CD4-positive, alpha-beta T cell treated with Interleukin-1 beta for 1 hour (primary cell): ENCODE measurements at regions not wholly inside any gene's neighbourhood (a gene's known extent, or its start where the extent isn't known, plus 50 kb on each side); places are given as distances from the start of the nearest gene placed in this dataset.
"Not testable (repeated sequence)": the region's sequence is repeated elsewhere in the genome, so short reads cannot be mapped to it uniquely, and the experiment has no call there.

Source experiments
- DNase-seq, 2 donors: peaks; one replicate each; pipeline ENCODE4 v3.0.0-alpha.2; 2020 to 2022

- no peak for DNase-seq
Measured at GRCh38 chr12:96085475-96085874, 50.1 kb upstream of the LTA4H start.

GRCh38 chr12:96086190-96086589 lies 50.8 kb upstream of the LTA4H start:
- DNase-seq: not testable (repeated sequence)

GRCh38 chr12:96091833-96092232 lies 56.4 kb upstream of the LTA4H start:
- no peak for DNase-seq

DNA sequence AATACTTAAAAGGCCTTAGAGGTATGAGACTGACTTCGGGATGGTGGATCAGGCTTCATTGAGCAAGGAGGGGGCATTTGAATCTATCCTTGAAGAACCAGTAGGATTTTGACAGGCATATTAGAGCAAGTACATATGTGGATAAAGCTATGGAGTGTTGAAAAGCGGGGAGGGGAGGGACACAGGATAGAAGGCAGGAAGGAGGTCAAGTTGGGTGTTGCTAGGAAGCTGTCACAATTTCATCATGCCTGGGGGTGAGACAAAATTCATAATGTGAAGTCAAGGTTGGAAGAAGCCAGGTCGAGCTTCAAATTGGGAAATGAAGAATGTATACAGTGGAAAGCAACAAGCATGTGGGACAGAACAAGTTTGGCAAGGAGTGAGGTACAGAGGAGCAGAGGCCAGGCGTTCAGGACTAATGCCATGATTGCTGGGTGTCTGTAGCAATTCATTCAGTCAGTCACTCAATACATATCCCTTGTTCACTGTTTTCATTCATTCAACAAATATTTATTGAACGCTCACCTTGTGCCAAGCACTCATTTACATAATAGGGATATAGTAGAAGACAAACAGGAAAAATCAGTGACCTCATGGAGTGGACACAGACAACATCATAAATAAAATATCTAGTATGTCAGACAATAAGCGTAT lies 58.3 kb upstream of the LTA4H start:
- no peak for DNase-seq

- no peak for DNase-seq
Measured at GRCh38 chr12:96094201-96094600, 58.8 kb upstream of the LTA4H start.

DNA sequence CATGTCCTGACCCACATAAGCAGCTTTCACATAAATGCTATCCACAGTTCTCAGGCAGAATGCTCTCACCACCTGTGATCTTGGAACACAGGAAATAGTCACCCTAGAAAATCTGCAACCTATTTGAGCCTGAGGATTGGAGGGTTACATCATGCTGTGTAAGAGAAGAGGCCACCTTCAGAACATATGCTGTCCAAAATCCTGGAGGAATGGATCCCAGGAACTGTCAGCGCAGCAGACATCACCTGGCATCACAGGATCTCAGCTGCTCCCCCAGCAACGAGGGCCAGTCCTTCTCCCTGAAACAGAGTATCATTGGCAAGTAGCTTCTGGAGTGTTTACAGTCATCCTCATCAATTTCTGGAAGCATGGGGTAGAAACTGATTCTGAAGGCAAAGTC lies 63.2 kb upstream of the LTA4H start:
- DNase-seq: no peak

- DNase-seq: no peak
Measured at GRCh38 chr12:96099421-96099820, 64.0 kb upstream of the LTA4H start.

DNA sequence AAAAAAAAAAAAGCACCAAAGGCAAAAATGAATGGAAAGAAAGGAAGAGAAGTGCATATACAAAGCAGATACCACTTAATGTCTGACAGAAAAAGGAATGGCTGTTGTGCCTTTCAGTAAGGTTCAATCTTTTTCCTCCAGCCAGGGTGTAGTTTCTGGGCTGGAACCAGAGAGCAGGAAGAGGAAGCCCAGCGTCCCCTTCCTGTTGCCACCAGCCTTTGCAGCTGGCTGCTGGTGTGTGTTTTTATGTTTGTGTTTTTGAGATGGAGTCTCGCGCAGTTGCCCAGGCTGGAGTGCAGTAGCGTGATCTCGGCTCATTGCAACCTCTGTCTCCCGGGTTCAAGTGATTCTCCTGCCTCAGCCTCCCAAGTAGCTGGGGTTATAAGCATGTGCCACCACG lies 64.6 kb upstream of the LTA4H start:
- peak; percentile 3 to 22 for DNase-seq

DNA sequence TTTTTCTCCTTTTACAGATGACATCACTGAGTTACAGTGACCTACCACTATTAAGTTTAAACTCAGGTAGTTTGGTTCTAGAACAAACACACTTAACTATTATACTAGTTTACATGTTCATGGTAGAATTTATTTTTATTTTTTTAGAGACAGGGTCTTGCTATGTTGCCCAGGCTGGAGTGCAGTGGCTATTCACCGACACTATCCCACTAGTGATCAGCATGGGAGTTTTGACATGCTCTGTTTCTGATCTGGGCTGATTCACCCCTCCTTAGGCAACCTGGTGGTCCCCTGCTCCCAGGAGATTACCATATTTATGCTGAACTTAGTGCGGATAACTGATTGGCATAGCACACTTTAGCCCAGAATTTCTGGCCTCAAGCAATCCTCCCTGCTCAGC lies 66.4 kb upstream of the LTA4H start:
- no peak for DNase-seq

DNA sequence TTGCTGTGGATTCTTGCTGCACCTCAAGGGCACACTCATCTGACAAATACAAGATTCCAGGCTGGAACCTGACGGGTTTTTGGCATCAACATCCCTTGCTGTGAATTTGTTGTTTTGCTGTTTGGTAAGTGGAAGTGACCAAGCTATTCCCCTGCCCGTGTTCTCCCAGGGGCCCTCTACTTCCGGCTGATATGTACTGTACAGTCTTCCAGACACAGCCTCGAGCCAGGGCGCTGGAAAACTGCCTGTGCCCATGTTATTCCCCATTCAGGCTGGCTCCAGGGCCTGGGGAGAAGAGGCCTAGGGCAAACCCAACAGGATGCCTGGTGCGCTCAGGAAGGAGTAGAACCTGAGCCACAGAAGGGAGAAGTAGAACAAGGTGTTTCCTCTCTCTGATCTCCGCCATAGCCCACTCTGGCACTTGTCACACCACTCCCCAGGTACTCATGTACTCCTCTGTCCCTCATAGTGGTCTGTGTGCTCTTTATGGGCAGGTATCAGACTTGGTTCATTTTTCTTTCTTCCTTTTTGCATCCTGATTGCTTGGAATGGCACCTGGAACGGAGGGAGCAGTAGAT lies 67.8 kb upstream of the LTA4H start:
- DNase-seq: no peak

GRCh38 chr12:96104566-96104965 lies 69.2 kb upstream of the LTA4H start:
- DNase-seq: no peak

- DNase-seq: no peak
Measured at GRCh38 chr12:96106137-96106536, 70.8 kb upstream of the LTA4H start.

DNA sequence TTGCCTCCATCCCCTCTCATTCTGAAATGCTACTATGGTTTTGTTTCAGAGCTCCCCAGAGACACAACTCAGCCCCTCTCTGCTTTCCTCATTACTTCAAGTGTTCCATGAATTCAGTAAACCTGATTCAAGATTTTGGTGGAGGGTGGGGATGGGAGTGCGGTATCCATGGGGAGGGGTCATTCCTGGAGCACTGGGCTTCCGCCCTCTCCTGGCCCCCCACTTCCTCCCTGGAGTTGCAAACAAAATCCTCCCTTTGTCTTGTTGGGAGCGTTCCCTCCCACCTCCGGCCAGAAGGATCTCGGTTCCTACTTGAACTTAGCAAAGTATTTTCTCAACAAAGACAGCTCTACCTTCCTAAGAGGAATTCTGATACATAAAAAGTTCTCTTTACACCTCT lies 71.8 kb upstream of the LTA4H start:
- DNase-seq: no peak

GRCh38 chr12:96108321-96108720 lies 72.9 kb upstream of the LTA4H start:
- peak; percentile 20 to 29 for DNase-seq

- not testable (repeated sequence) for DNase-seq
Measured at GRCh38 chr12:96108941-96109340, 73.6 kb upstream of the LTA4H start.

- no peak for DNase-seq
Measured at GRCh38 chr12:96112733-96113132, 77.3 kb upstream of the LTA4H start.

DNA sequence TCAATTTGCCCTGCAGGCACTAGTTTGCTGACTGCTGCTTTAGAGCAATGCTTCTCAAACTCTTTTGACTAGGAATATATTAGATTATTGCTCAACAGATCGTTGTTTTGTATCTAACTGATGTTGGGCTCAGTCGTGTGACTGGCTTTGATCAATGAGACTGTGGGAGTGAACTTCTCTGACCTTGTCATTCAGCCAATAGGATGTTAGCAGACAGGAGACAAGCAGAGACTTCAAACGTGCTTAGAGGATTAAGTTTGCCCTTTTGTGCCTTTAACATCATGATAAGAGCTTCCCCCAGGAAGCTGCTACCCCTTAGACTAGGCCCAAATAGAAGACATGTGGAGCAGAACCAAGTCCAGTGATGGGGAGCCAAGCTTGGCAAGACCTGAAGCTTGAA lies 76.7 kb upstream of the ELK3 start:
- no peak for DNase-seq

GRCh38 chr12:96120359-96121100 lies 73.6 kb upstream of the ELK3 start:
- DNase-seq: peak; percentile 11 to 54

GRCh38 chr12:96121271-96121711 lies 72.9 kb upstream of the ELK3 start:
- peak in 1 of 2 donors; percentile 49 for DNase-seq

- not testable (repeated sequence) for DNase-seq
Measured at GRCh38 chr12:96128292-96128691, 65.9 kb upstream of the ELK3 start.

DNA sequence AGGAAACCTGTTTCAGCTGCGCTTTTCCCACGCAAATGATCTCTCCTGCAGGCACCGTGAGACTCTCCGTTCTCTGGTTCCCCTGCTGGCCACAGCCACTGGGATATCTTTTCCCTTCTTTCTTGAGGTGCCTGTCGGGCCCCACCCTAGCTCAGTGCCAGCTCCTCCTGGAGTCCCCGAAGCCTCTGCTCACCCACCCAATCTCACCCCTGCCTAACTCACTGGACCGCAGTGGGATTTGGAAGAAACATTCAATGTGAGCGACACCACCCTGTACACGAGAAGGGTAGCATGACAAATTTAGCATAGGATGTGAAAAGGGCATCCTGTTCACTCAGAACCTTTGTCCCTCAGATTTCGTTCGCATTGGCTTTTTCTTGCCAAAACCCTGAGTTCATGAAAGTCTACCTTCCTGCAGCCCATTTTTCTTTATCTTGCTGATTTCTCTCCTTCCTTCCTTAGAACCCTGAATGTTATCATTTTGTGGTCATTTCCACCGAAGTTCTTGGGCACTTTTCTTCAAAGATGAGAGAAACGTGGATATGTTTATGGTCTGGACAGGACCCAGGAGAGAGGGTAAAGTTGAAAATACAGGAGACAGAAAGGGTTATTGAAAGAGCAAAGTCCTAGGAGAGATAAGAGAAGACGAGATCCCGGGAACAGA lies 63.6 kb upstream of the ELK3 start:
- no peak for DNase-seq

DNA sequence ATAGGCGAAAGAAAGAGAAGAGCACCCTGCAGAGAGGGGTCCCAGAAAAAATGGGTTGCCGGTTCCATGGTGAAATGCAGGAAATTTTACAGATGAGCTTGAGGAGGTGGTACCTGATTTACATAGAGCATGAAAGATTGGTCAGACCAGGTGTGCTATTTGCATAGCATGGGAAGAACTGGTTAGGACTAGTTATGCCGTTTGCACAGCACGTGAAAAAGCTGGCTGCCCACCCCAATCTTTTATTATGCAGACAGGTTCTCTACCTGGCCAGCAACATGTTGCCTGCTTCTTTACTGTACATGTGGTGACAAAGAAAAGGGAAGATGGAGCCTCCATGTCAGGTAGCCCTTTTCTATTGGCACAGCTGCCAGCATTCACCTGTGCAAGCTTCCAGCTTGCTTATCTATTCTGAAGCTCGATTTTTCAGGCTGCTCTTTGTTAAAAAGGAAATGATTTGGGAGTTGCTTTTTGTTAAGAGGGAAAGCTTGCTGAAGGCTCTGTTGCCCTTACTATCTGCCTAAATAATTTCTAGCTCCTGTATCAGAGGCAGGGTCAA lies 62.9 kb upstream of the ELK3 start:
- DNase-seq: no peak

GRCh38 chr12:96132819-96133218 lies 61.4 kb upstream of the ELK3 start:
- DNase-seq: peak; percentile 24 to 34
